Activated CD4-positive, alpha-beta T cell treated with anti-CD3 and anti-CD28 coated beads for 24 hours (primary cell): ENCODE measurements at regions not wholly inside any gene's neighbourhood (a gene's known extent, or its start where the extent isn't known, plus 50 kb on each side); places are given as distances from the start of the nearest gene placed in this dataset.

Experiments used
- DNase-seq, 2 donors: peaks; one replicate each; pipeline ENCODE4 v3.0.0-alpha.2; 2020; ENCODE audit warnings: low read depth in 2 of 2

DNA sequence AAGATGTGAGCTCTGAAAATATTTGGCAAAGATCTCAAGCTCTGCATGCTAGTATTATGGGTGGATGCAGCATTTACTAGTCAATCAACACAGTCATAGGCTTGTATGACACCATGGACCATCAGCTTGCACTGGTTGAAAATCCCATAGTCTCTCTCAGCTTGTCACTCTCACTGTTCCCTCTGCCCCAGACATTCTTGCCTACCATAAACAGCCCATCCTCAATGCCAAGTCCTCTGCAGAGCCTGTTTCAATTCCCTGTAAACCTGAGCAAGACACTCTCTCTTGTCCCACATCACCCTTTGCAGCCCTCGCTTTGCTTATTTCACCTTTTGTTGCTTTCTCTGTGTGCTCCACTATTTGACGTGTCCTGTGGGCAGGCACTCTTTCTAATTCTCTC is 264.6 kb downstream of the ICE1 start:
- no peak for DNase-seq

DNA sequence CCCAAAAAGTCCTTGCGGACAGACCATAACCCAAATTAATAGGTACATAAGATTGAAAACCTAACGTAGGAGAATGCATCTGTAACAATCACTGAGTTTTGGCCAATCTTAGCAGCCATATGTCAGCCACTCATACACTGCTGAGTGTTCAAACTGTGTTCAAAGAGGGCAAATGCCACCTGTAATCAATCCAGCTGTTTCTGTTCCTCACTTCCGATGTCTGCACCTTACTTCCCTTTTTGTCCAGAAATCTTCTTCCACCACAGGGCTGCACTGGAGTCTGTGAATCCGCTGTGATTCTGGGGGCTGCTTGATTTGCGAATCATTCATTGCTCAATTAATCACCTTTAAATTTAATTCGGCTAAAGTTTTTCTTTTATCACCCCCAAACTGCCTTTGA is 263.9 kb downstream of the ICE1 start:
- DNase-seq = no peak

DNA sequence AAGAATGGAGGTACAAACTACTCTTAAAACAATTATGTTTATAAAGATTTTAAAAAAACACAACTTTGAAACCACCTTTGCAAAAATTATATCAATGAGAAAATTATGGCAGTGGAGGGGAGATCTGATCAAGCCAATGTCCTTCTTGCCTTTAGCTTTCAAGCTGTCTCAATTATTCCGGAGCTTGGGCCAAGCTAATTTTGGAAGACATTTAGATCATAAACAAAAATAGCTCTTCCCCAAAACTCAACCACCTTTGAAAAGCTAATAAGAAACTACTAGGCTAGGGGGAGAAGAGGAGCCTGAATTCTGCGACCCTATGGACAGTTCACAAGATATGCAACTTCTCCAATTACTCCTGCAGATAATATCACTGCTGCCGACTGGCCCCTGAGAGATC is 263.3 kb downstream of the ICE1 start:
- DNase-seq = no peak

GRCh38 chr5:5683174-5683573 is 260.7 kb downstream of the ICE1 start:
- no peak for DNase-seq

GRCh38 chr5:5678909-5679308 is 256.4 kb downstream of the ICE1 start:
- no peak for DNase-seq

- DNase-seq = no peak
Measured at GRCh38 chr5:5677738-5678137, 255.3 kb downstream of the ICE1 start.

GRCh38 chr5:5676218-5676617 is 253.7 kb downstream of the ICE1 start:
- DNase-seq = no peak

GRCh38 chr5:5675511-5675910 is 253.0 kb downstream of the ICE1 start:
- no peak for DNase-seq

- DNase-seq = no peak
Measured at GRCh38 chr5:5671823-5672222, 249.3 kb downstream of the ICE1 start.

DNA sequence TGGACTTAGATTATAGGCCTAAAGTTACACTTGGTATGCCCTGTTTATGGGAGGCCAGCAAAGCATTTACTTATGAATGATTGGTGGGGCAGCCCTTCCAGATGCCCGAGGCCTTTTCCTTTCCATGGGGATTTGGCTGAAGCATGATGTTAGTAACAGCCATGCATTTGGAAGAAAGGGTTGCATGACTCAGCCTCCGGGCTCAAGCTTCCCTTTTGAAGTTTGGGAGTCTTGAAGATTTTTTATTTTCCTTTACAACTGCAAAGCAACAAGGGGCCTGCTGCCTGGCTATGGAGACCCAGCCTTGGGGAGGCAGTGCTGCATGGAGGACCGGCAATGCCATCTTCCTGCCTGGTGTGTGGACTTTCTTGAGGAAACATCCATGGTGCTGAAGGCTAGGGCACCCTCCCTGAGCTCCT is 244.7 kb downstream of the ICE1 start:
- DNase-seq = no peak

GRCh38 chr5:5666369-5666768 is 243.9 kb downstream of the ICE1 start:
- no peak for DNase-seq

- no peak for DNase-seq
Measured at GRCh38 chr5:5666076-5666365, 243.5 kb downstream of the ICE1 start.

DNA sequence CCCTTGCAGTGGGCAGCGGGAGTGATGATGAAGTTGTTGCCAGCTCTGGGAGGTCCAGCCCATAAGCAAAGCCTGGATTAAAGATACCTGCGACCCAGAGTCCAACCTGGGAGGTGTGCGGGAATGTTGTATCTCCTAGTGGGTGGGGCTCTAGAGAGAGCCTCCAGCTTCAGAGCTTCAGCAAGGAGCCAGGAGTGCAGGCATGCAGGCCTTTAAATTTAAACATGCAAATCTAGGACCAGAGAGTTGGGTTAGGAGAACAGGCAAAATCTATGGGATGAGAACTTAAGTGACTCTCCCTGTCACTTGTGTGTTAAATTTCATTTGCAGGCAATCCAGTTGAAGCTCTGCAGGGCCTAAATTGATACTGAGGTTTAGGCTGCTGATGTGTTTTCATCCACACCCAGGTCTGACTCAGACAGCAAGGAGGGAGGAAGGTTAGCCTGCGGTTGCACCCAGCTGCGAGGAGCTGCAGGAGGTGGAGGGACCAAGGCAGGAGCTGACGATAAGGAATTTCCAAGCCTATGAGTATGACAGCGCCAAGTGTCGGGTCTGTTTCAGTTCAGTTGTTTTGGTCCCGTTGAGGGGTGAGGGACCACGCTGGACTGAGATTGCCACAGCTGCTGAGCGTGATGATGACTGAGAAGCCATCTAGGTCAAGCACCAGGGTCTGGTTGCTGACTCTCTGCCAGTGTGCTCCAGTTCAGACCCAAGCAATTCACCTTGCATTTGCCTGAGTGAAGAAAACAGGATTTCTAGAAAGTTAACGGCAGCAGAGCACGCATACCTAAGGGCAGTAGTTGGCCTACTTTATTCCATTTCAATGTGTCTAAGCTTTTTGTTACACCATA is 243.0 kb downstream of the ICE1 start:
- DNase-seq = no peak

DNA sequence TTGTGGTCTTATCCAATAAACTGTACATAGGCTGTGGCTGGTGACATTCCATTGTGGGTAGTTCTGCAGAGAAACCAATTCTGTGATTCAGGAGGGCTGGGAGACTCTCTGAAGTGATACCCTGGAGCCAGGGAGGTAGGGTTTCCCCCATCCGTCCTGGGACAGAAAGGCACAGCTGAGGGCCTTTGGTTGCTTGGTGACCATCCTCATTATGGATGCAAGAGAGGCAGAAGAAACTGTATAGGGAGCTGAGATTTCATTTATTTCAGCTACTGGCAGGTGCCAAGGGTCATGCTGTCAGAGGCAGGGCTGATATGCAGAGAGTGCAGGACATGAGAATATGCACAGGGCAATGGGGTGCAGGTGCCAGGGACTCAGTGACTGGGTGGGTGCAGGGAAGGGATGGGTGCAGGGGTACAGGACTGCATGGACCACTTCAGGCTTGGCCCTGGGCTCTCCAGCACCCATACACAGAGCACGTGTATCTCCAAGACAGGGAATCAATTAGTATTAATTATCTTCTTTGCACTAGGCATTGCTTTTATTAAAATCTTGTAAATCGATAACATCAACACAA is 236.5 kb downstream of the ICE1 start:
- no peak for DNase-seq

DNA sequence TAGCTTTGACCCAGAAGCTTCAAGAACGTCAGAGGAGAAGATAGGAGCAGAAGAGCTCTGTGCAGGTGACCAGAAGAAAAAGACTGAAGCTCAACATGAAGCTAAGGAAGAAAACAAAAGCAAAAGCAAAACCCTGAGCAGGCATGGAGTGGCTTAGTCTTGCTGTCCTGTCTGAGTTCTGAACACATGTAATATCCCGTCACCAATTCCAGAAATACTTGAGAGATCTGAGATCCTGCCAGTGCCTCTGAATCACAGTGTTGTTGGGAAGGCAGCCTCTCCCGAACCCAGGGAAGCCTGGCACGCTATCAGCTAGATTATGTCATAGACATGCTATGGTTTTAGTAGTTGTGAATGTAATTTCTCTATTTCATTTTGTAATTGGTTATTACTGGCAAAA is 235.7 kb downstream of the ICE1 start:
- DNase-seq = no peak

DNA sequence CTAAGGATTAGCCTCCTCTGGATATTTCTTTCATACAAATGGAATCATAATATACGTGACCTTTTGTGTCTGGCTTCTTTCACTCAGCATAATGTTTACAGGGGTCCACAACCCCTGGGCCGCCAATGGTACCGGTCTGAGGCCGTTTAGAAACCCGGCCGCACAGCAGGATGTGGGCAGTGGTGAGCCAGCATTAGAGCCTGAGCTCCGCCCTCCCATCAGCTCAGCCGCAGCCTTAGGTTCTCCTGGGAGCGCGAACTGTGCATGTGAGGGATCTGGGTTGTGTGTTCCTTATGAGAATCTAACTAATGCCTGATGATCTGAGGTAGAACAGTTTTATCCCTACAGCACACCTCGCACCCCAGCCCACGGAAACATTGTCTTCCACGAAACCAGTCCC is 229.7 kb downstream of the ICE1 start:
- DNase-seq = no peak

- DNase-seq = no peak
Measured at GRCh38 chr5:5650949-5651348, 228.5 kb downstream of the ICE1 start.

DNA sequence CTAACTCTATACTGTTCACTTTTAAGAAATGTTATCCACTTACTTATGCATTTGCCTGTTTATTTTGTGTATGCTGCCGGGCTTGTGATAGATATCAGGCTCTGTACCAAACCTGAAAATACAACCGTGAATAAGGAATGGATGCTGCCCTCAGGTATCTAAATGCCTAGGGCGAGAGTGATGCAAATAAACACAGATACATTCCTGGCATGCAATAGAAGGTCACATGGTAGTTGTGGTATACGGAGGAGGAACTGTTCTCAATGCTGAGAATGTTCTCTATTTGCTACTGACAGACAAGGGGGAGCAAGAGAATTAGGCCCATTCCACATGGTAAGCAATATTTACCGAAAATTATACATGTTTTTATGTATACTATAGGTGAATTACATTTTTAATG is 227.8 kb downstream of the ICE1 start:
- DNase-seq = no peak

- DNase-seq = no peak
Measured at GRCh38 chr5:5649641-5650040, 227.2 kb downstream of the ICE1 start.

DNA sequence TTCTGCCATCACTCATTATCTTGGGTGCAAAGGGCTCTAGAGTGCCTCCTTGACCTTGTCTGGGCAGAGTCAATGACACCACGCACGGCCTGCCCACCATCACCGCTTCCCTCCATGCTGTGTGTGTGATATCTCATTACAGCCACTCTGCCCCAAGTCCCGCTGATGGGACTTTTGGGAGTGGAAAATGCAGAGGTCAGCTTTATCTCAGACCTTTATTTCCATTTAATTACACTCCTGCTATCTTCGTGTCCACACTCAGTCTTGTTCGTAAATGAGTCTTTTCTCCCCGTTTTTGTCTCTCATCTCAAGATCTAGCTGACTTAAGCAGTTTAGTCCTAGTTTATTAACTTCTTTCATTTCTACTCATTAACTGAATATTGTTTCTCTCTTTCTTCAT is 226.2 kb downstream of the ICE1 start:
- DNase-seq = no peak

GRCh38 chr5:5645891-5646290 is 223.4 kb downstream of the ICE1 start:
- DNase-seq = no peak

- no peak for DNase-seq
Measured at GRCh38 chr5:5645198-5645597, 222.7 kb downstream of the ICE1 start.

DNA sequence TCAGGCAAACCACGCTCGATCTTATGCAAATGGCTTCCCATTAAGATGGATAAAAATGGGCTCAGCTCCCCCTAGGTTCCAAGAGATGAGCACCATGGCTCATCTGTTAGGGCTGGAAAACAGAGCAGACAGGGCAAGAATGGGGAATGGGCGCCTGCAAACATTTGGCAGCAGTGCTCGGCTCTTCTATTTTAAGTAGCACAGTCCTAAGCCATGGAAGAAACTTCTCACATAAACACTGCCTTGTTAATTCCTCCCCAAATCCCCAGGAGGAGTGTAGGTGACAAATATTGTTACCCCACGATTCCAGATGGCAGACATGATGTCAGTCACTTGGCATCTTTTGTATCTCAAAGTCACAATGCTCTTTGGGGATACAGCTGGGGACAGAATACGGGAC is 221.8 kb downstream of the ICE1 start:
- DNase-seq = no peak

GRCh38 chr5:5643481-5643880 is 221.0 kb downstream of the ICE1 start:
- DNase-seq = no peak
